Bronchial epithelial cell (primary cell): ENCODE measurements at regions not wholly inside any gene's neighbourhood (a gene's known extent, or its start where the extent isn't known, plus 50 kb on each side); places are given as distances from the start of the nearest gene placed in this dataset.

Experiments used
- DNase-seq: peaks from one replicate; pipeline ENCODE4 v3.0.0-alpha.2; 2010; ENCODE audit warnings: low read depth
- FAIRE-seq: peaks from 2 replicates; lab custom pipeline; 2011; peaks lifted over from hg19 to GRCh38; lab: Jason Lieb, UNC
- H3K27me3 ChIP-seq: 2 replicates; pipeline ENCODE4 v1.5.1; 2011; ENCODE audit warnings: low read length; ENCODE audit not compliant: control insufficient read depth, insufficient read depth
- H3K36me3 ChIP-seq: 2 replicates; pipeline ENCODE4 v1.5.1; 2011; ENCODE audit warnings: low read length; ENCODE audit not compliant: control insufficient read depth, insufficient read depth
- H3K4me3 ChIP-seq: 2 replicates; pipeline ENCODE4 v1.5.1; 2011; ENCODE audit warnings: mild to moderate bottlenecking, low read depth, low read length, control low read depth
- TF ChIP-seq, protein P1 (sequence below): IDR thresholded peaks from 2 replicates; pipeline ENCODE4 v1.5.1; 2011; ENCODE audit warnings: mild to moderate bottlenecking, moderate library complexity, low read length, control low read depth, inconsistent platforms; ENCODE audit not compliant: insufficient read depth, severe bottlenecking

DNA sequence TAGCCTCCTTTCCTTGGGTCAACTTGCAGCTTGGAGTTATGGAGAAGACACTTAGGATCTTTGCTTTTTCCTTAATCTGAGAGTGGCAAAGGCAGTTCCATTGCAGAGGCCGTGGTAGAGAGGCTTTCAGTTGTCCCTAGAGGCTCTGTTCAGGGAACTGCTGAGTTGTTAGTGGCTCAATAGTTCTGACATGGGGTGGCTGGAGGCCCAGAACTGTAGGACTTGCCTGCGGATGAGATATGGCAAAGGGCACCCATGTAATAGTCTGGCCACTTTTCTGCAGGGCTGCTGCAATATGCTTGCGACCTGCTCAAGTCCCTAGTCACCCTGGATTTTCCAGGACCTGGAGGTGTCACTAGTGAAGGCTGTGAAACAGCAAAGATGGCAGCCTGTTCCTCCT, 99.9 kb downstream of the CLDN1 start:
- no peak for FAIRE-seq
- H3K36me3 ChIP-seq, result no peaks in the 10 kb centered on the region
- TF ChIP-seq, protein P1, sequence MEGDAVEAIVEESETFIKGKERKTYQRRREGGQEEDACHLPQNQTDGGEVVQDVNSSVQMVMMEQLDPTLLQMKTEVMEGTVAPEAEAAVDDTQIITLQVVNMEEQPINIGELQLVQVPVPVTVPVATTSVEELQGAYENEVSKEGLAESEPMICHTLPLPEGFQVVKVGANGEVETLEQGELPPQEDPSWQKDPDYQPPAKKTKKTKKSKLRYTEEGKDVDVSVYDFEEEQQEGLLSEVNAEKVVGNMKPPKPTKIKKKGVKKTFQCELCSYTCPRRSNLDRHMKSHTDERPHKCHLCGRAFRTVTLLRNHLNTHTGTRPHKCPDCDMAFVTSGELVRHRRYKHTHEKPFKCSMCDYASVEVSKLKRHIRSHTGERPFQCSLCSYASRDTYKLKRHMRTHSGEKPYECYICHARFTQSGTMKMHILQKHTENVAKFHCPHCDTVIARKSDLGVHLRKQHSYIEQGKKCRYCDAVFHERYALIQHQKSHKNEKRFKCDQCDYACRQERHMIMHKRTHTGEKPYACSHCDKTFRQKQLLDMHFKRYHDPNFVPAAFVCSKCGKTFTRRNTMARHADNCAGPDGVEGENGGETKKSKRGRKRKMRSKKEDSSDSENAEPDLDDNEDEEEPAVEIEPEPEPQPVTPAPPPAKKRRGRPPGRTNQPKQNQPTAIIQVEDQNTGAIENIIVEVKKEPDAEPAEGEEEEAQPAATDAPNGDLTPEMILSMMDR, result no peak

DNA sequence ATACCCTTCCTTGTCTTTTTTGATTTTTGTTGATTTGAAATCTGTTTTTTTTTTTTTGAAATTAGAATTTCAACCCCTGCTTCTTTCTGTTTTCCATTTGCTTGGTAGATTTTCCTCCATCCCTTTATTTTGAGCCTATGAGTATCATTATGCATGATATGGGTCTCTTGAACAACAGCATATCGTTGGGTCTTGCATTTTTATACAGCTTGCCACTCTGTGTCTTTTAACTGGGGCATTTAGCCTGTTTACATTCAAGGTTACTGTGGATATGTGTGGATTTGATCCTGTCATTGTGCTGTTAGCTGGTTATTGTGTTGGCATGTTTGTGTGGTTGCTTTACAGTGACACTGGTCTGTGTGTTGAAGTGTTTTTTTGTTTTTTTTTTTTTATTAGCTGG, 99.7 kb upstream of the P3H2 start:
- TF ChIP-seq, protein P1, result no peak
- DNase-seq (no peak), FAIRE-seq (no peak)
- Histone ChIP-seq H3K4me3 (no peak overlapping the region), H3K27me3 (no peaks in the 10 kb centered on the region), H3K36me3 (no peaks in the 10 kb centered on the region)

More for the DNA sequence above, 99.9 kb downstream of the CLDN1 start:
- Histone ChIP-seq H3K4me3 (no peak overlapping the region), H3K27me3 (no peaks in the 10 kb centered on the region)
- no peak for DNase-seq

DNA sequence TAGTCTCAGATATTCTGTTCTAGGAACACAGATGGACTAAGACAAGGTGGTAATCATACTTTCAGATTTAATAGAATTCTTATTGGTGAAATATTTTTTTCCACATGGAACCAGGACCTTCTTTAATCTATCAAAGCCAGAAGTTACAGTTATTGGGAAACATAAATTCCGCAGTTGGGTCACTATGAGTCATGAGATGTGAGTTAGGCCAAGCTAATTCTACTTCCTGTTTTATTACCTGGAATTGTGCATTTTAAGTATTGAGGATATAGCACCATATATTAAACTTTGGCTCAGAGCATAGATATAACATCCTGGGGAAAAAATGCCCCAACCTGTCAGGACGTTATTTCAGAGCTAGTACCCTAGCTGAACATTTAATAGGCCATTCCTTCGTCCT, 96.4 kb upstream of the P3H2 start:
- Histone ChIP-seq H3K27me3 (no peaks in the 10 kb centered on the region), H3K4me3 (no peak overlapping the region), H3K36me3 (no peaks in the 10 kb centered on the region)
- FAIRE-seq (no peak), DNase-seq (peak; percentile 91)
- TF ChIP-seq, protein P1, result no peak

DNA sequence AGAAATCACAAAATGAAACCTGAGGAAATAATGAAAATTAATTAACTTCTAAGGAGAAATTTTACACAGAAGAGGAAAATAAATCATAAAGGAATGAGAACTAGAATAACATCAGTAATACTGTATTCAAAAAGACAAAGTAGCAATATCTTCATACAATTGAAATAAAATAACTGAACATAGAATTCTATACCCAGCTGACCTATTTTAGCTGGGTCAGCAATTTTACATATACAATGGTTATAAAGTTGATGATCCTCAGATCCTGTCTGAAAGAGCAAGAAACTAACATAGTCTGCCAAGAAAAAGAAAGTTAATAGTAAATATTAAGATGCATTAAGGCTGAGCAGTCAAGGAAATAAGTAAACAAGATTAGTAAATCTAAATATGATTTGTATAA, 93.0 kb upstream of the P3H2 start:
- Histone ChIP-seq H3K27me3 (no peaks in the 10 kb centered on the region), H3K4me3 (no peak overlapping the region), H3K36me3 (no peaks in the 10 kb centered on the region)
- FAIRE-seq (no peak), DNase-seq (no peak)
- TF ChIP-seq, protein P1, result no peak

DNA sequence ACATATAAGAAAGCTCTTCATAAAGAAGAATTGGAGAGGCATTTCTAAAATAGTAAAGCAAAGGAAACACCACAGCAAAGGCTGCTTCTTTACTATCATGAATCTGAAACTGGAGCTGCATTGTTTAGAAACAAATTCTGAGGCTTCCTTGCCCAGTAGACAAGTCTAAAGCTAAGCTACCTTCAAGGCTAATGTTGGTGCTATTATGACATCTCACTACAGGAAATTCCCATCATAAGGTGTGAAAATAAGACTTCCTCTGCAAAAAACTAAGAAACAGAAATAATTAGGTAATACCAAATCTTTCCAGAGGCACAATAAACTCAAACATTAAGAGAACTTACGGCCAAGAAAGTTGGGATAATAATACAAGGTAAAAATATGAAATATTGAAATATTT, 89.9 kb upstream of the P3H2 start:
- TF ChIP-seq, protein P1, result no peak
- Histone ChIP-seq H3K27me3 (no peaks in the 10 kb centered on the region), H3K36me3 (no peaks in the 10 kb centered on the region), H3K4me3 (no peak overlapping the region)
- FAIRE-seq, result no peak
- no peak for DNase-seq

DNA sequence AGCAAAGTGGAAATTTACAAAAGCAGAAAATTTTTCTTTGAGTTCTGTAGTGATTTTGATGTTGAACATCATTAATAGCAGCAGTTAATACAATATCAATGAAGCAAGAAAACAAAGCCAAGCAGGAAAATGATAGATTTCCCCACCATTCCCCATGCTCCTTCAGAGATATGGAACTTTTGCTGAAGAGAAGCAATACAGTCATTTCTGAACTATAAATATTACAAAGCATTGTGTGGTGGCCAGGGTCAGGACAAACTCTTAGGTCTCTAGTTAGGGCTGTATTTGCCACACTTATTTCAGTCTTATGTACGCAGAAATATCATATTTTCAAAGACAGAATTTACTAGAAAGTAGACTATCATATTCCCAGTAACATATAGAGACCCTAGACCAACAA, 88.8 kb upstream of the P3H2 start:
- TF ChIP-seq, protein P1, result no peak
- no peak for FAIRE-seq

More for the DNA sequence above, 88.8 kb upstream of the P3H2 start:
- no peak overlapping the region for H3K4me3 ChIP-seq
- H3K36me3 ChIP-seq, result no peaks in the 10 kb centered on the region
- DNase-seq, result no peak
- no peaks in the 10 kb centered on the region for H3K27me3 ChIP-seq
